Thyroid gland (tissue), 4 donors: ENCODE measurements at regions not wholly inside any gene's neighbourhood (a gene's known extent, or its start where the extent isn't known, plus 50 kb on each side); places are given as distances from the start of the nearest gene placed in this dataset.

ENCODE experiments used
- DNase-seq, 2 donors: peaks; one replicate each; pipeline ENCODE4 v3.0.0-alpha.2; 2019
- H3K27ac ChIP-seq, 3 donors: fragments of 200-600 bp; sonication (generic); 1 replicate in 2 of 3; 2 replicates in 1 of 3; pipeline ENCODE4 v1.5.1; 2016 to 2019; ENCODE audit warnings: mild to moderate bottlenecking in 1 of 3, moderate library complexity in 1 of 3
- H3K27me3 ChIP-seq: fragments of 200-600 bp; sonication (generic); one replicate; pipeline ENCODE4 v1.5.1; 2019
- H3K36me3 ChIP-seq, 2 donors: fragments of 200-600 bp; sonication (generic); one replicate each; pipeline ENCODE4 v1.5.1; 2016 to 2019
- H3K4me1 ChIP-seq, 2 donors: fragments of 200-600 bp; sonication (generic); one replicate each; pipeline ENCODE4 v1.5.1; 2017 to 2019
- H3K4me3 ChIP-seq, 3 donors: fragments of 200-600 bp; sonication (generic); replicated peaks in 1 of 3; 1 replicate in 2 of 3; 2 replicates in 1 of 3; pipeline ENCODE4 v1.5.1; 2016; ENCODE audit warnings: mild to moderate bottlenecking in 1 of 3
- H3K9me3 ChIP-seq: fragments of 200-600 bp; sonication (generic); one replicate; pipeline ENCODE4 v1.5.1; 2017
- CTCF ChIP-seq, 6 experiments: fragments of 200-600 bp in 3 of 6; fragments of 450-650 bp in 3 of 6; sonication (generic) in 3 of 6; IDR thresholded peaks; one replicate each; pipeline ENCODE4 v1.5.1; 2016 to 2019; ENCODE audit warnings: antibody characterized with exemption in 6 of 6, mild to moderate bottlenecking in 2 of 6, inconsistent platforms in 1 of 6, moderate library complexity in 1 of 6
- POLR2A ChIP-seq, 2 donors: fragments of 450-650 bp; IDR thresholded peaks; one replicate each; pipeline ENCODE4 v1.6.1; 2017; ENCODE audit warnings: antibody characterized with exemption in 2 of 2, mild to moderate bottlenecking in 2 of 2, moderate library complexity in 1 of 2
- WGBS, 2 donors: methylation state at CpG; one replicate each; pipeline ENCODE4 v1.1.5; 2017; 5-methylcytosine and 5-hydroxymethylcytosine counted together
- intact Hi-C: fragments of 100-400 bp; cut with DNase I; formaldehyde crosslinking; loops from one replicate; pipeline ENCODE4 v1.15.1; 2023

- intact Hi-C loops, result no loop called here
- no peaks in the 10 kb centered on the region for H3K4me1 ChIP-seq
- DNase-seq, result no peak
Observed at GRCh38 chr3:127407026-127407939, 119.4 kb upstream of the PRR20G start.

GRCh38 chr3:127406309-127407025 lies 118.6 kb upstream of the PRR20G start:
- H3K27me3 ChIP-seq, result no peaks in the 10 kb centered on the region
- WGBS, 2 donors, result 79 to 84% methylated on average over 14 of the region's 14 CpGs
- intact Hi-C loops, result no loop called here
- TF ChIP-seq POLR2A (IDR thresholded peaks at IDR 0.05) (no peak), CTCF (IDR thresholded peaks at IDR 0.05) (no peak)
- no peaks in the 10 kb centered on the region for H3K36me3 ChIP-seq
- H3K9me3 ChIP-seq, result no peaks in the 10 kb centered on the region
- H3K4me1 ChIP-seq, result no peaks in the 10 kb centered on the region
- no peak for DNase-seq
- no peak overlapping the region for H3K27ac ChIP-seq
- H3K4me3 ChIP-seq, result no peak overlapping the region

More at GRCh38 chr3:127407026-127407939, 119.4 kb upstream of the PRR20G start:
- Histone ChIP-seq H3K9me3 (no peaks in the 10 kb centered on the region), H3K27me3 (no peaks in the 10 kb centered on the region), H3K4me3 (no peak overlapping the region), H3K27ac (no peak overlapping the region), H3K36me3 (no peaks in the 10 kb centered on the region)
- 91 to 93% methylated on average over 13 of the region's 13 CpGs for WGBS, 2 donors
- no peak for TF ChIP-seq CTCF (IDR thresholded peaks at IDR 0.05)
- no peak for TF ChIP-seq POLR2A (IDR thresholded peaks at IDR 0.05)

GRCh38 chr3:127405791-127406190 lies 117.9 kb upstream of the PRR20G start:
- H3K36me3 ChIP-seq, result no peaks in the 10 kb centered on the region
- intact Hi-C loops, result no loop called here
- no peak for DNase-seq
- no peaks in the 10 kb centered on the region for H3K27me3 ChIP-seq
- no peak overlapping the region for H3K4me3 ChIP-seq
- WGBS, 2 donors, result 88 to 92% methylated on average over 10 of the region's 10 CpGs
- H3K9me3 ChIP-seq, result no peaks in the 10 kb centered on the region
- no peak for TF ChIP-seq POLR2A (IDR thresholded peaks at IDR 0.05)
- no peak for TF ChIP-seq CTCF (IDR thresholded peaks at IDR 0.05)
- H3K27ac ChIP-seq, result no peak overlapping the region
- H3K4me1 ChIP-seq, result no peaks in the 10 kb centered on the region

DNA sequence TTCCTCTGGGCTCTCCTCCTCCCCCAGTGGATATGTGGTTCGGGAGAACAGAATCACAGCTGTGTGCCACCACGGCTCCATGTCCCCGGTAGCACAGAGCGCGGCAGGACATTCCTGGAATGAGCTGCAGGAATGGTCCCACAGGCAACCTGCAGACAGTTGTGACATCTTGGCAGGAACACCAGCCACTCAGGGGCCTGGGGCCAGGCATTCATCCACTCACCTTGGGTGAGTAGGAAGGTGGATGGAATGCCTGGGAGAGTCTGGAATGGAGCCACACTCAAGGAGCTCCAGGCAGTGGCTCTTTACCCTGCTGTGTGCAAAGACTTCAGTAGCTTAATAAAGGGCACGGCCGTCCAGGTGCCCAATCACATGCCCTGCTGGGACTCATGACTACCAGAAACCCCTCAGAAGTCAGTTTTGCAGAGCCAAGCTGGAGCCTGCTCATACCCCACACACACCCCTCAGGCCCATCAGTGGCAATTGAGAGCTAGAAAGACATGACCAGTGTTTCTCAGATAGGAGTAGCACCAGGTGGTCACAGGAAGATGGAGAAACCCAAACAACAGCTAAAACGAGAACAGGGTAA lies 117.3 kb upstream of the PRR20G start:
- intact Hi-C loops, result no loop called here
- H3K4me1 ChIP-seq, result no peaks in the 10 kb centered on the region
- no peak overlapping the region for H3K4me3 ChIP-seq
- TF ChIP-seq POLR2A (IDR thresholded peaks at IDR 0.05) (no peak), CTCF (IDR thresholded peaks at IDR 0.05) (no peak)
- H3K27me3 ChIP-seq, result no peaks in the 10 kb centered on the region
- H3K9me3 ChIP-seq, result no peaks in the 10 kb centered on the region
- 39 to 55% methylated on average over 3 to 8 of the region's 8 CpGs for WGBS, 2 donors
- DNase-seq, result peak; percentile 57 to 75
- no peaks in the 10 kb centered on the region for H3K36me3 ChIP-seq
- no peak overlapping the region for H3K27ac ChIP-seq
